Right lobe of liver (tissue), 4 donors: ENCODE measurements at regions not wholly inside any gene's neighbourhood (a gene's known extent, or its start where the extent isn't known, plus 50 kb on each side); places are given as distances from the start of the nearest gene placed in this dataset.

Experiments used
- POLR2A ChIP-seq: fragments of 450-650 bp; IDR thresholded peaks from one replicate; pipeline ENCODE4 v1.6.1; 2017; ENCODE audit warnings: antibody characterized with exemption, mild to moderate bottlenecking
- TF ChIP-seq, protein P1 (sequence below), 4 donors: fragments of 200-600 bp in 3 of 4; fragments of 450-650 bp in 1 of 4; IDR thresholded peaks; one replicate each; pipeline versions ENCODE4 v1.5.1 to v1.8.0; 2016 to 2022; ENCODE audit warnings: antibody characterized with exemption in 4 of 4, mild to moderate bottlenecking in 2 of 4
- donor health status: DM: no; HTN: no; CAD: no.
- donor health status: DM: no; HTN: no; CAD: no.
- donor health status: DM: no; HTN: yes; CAD: no.

DNA sequence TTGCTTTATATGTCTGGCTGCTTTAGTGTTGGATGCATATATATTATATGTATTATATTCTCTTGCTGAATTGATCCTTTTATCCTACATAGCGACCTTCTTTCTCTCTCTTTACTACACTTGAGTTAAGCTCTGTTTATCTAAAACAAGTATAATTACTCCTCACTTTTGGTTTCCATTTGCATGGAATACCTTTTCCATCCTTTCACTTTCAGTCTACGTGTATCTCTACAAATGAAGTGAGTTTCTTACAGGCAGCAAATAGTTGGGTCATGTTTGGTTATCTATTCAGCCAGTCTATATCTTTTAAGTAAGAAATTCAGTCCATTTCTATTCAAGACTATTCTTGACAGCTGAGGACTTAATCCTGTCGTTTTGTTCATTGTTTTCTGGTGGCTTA is 167.5 kb upstream of the USP38 start:
- TF ChIP-seq, protein P1, sequence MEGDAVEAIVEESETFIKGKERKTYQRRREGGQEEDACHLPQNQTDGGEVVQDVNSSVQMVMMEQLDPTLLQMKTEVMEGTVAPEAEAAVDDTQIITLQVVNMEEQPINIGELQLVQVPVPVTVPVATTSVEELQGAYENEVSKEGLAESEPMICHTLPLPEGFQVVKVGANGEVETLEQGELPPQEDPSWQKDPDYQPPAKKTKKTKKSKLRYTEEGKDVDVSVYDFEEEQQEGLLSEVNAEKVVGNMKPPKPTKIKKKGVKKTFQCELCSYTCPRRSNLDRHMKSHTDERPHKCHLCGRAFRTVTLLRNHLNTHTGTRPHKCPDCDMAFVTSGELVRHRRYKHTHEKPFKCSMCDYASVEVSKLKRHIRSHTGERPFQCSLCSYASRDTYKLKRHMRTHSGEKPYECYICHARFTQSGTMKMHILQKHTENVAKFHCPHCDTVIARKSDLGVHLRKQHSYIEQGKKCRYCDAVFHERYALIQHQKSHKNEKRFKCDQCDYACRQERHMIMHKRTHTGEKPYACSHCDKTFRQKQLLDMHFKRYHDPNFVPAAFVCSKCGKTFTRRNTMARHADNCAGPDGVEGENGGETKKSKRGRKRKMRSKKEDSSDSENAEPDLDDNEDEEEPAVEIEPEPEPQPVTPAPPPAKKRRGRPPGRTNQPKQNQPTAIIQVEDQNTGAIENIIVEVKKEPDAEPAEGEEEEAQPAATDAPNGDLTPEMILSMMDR (IDR thresholded peaks at IDR 0.05) = no peak
- TF ChIP-seq POLR2A = no peak
